HUDEP-2 (cell line): ENCODE measurements at regions not wholly inside any gene's neighbourhood (a gene's known extent, or its start where the extent isn't known, plus 50 kb on each side); places are given as distances from the start of the nearest gene placed in this dataset.
A peak's percentile ranks its signal among the peaks of the same experiment; 100 is the strongest.

Experiments
- DNase-seq, 76 experiments: peaks; one replicate each; lab custom pipeline; 2025; ENCODE audit not compliant: unreplicated experiment in 76 of 76; lab: John Stamatoyannopoulos, UW

- no peak for DNase-seq
These were observed 81.4 kb upstream of the DAB2 start for GRCh38 chr5:39506211-39506610.

GRCh38 chr5:39505791-39506190, 81.0 kb upstream of the DAB2 start:
- no peak for DNase-seq

DNA sequence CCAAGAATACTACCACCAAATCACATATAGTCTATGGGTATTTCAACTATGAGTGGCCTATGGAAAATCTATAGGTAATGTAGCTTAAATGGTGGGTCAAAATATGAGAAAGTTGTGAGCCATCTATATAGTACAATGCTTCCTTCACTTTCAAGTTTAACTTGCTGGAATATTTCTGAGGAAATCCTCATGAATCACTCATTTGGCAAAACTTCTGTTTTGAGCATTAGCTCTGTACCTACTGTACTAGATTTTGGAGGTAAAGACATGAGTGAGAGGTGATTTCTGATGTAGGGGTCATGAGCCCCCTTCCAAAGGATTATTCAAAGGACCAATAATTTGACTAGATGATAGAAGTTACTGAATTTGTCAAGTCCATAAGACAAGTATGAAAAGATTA, 80.6 kb upstream of the DAB2 start:
- DNase-seq, result no peak

DNA sequence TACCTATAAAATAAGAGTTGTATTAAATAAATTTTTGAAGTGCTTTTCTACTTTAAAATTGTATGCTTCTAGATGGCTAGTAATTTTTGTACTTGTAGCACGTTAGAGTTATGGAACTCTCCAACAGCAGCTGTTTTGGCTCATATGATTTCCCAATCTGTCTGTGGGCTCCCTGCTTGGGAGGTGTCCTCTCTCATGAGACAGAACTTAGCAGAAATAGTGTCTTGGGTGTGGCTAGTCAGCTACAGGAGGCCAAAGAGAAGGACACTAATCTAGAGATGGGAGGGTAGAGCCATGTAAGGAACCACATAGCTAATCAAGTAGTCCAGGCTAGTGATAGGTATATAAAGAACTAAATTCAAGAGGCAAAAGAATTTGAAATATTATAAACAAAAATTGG, 78.4 kb upstream of the DAB2 start:
- DNase-seq, result no peak

GRCh38 chr5:39502704-39503103, 77.9 kb upstream of the DAB2 start:
- DNase-seq, result no peak

GRCh38 chr5:39501397-39501796, 76.6 kb upstream of the DAB2 start:
- DNase-seq, result no peak

GRCh38 chr5:39500551-39501175, 75.9 kb upstream of the DAB2 start:
- no peak for DNase-seq

GRCh38 chr5:39498278-39498952, 73.6 kb upstream of the DAB2 start:
- DNase-seq, result peak in 1 of 76 experiments; percentile 26

GRCh38 chr5:39497322-39497721, 72.5 kb upstream of the DAB2 start:
- DNase-seq, result no peak

DNA sequence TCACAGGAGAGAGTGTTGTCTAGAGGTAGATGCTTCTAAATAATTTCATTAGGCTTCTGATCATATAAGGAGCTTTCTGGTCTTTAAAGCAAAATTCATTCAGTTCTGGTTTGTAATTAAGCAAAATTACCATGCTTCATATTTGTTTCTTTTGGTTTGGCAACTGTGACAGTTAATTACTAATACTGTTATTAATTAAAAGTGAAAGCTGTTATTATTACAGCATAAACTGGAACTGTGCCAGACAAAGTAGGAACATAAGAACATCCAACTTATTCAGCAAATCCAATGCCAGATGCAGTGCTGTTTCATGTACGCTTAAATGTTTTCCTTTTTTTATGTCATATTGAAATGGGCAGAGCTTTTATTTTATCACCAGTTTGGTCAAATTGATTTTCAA, 70.4 kb upstream of the DAB2 start:
- no peak for DNase-seq

- no peak for DNase-seq
These were observed 69.8 kb upstream of the DAB2 start for GRCh38 chr5:39494534-39494933.

- DNase-seq, result no peak
These were observed 69.3 kb upstream of the DAB2 start for GRCh38 chr5:39494107-39494510.

DNA sequence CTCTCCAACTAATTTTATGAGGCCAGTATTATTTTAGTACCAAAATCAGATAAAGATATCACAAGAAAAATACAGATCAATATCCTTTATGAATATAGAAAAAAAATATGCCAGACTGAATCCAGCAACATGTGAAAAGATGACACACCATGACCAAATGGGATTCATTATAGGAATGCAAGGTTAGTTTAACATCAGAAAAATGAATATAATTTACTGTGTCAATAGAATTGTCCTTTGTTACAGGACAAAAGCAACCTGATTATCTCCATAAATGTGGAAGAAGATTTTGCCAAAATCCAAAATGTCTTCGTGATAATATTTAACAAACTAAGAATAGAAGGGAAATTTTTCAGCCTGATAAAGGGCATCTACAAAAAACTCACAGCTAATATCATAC, 66.4 kb upstream of the DAB2 start:
- no peak for DNase-seq

- DNase-seq, result no peak
These were observed 64.5 kb upstream of the DAB2 start for GRCh38 chr5:39489263-39489662.

GRCh38 chr5:39486790-39487189, 62.0 kb upstream of the DAB2 start:
- DNase-seq, result no peak

DNA sequence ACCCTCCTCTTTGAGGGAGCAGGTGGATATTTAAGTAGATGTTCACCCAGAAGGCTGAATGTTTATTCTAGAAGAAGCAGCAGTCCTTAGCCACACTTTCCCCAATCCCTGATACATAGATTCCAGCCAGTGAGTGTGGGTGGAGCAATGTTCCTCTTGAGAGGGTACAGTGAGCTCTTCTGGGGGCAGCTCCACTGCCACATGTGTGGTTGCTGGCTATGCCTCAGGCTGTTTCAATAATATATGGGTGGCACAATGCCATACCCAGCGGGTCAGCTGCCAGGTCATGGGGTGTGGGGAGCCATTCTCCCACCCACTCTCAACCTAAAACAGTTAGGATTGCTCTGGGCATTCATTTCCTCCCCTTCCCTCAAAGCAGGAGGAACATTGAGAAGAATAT, 61.6 kb upstream of the DAB2 start:
- DNase-seq, result no peak

- DNase-seq, result no peak
These were observed 60.3 kb upstream of the DAB2 start for GRCh38 chr5:39485079-39485478.

- no peak for DNase-seq
These were observed 59.9 kb upstream of the DAB2 start for GRCh38 chr5:39484673-39485072.

- no peak for DNase-seq
These were observed 57.3 kb upstream of the DAB2 start for GRCh38 chr5:39482098-39482497.

DNA sequence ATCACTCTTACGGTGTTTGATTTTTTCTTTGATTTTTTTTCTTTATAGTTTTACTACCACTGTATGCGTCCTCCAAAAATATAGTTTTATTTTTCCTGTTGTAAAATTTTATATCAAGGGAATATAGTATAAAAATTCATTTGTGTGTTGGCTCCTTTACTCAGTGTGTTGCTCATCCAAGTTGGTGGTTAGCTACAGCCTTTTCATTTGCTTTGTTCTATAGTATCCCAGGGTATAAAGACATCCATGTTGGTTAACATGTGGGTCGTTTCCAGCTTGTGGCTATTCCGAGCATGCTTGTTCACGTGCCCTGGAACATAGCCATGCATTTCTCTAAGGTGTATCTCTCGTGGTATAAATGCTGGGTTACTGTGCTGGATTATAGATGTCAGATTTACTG, 54.8 kb upstream of the DAB2 start:
- DNase-seq, result no peak

DNA sequence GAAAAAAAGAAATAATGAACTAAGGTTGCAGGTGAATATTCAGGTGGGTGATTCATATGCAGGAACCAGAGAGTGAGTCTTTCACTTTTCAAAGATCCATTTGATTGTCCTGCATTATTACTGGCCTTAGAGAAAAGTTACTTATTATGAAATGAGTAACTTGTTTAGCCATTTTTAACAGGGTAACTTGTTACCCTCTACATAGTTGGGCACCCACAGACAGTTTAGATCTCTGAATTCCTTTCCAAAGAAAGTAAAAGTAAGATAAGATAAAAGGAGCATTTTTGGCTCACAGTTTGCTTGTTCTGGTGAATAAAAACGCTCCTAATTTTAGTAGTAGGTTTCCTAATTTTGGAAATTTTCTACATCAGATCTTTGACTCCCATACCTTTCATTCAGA, 54.1 kb upstream of the DAB2 start:
- DNase-seq, result no peak

DNA sequence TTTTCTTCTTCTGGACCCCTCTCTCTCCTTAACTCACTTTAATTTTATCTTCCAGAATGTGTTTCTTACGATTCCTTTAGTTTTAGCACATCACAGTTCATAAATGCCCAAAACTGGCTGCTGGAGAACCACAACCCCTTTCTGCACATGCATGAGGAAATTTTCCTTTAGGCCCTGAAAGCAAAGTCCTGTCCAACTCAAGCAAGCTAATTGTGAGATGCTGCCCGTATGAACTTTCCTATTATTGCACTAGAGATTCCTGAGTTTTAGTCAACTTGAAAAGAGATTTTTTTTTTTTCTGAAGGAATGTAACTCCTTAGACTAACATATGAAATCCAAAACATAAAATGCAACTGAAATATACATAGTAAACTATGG, 52.1 kb upstream of the DAB2 start:
- no peak for DNase-seq
